OCI-LY7 (cell line): ENCODE measurements at regions not wholly inside any gene's neighbourhood (a gene's known extent, or its start where the extent isn't known, plus 50 kb on each side); places are given as distances from the start of the nearest gene placed in this dataset.

Source experiments
- BruUV-seq: library from RNA; stranded (reverse); fragments of 400-500 nt; replicated peaks from 2 replicates; lab custom pipeline; 2021; lab: Mats Ljungman, UMichigan
- CTCF ChIA-PET: fragments of 300-600 bp; sonication (Branson Sonifier 250); formaldehyde crosslinking; loops from one replicate; lab custom pipeline; 2022; ENCODE audit warnings: antibody characterized with exemption; ENCODE audit not compliant: unreplicated experiment; lab: Charles Lee
- POLR2A ChIA-PET: fragments of 300-600 bp; sonication (Branson Sonifier 250); formaldehyde crosslinking; loops from one replicate; lab custom pipeline; 2022; ENCODE audit warnings: antibody characterized with exemption; lab: Charles Lee
- DNase-seq: peaks from one replicate; pipeline ENCODE4 v3.0.0-alpha.2; 2015; ENCODE audit warnings: low spot score
- H2AFZ ChIP-seq: fragments of 200-600 bp; sonication (generic), shearing (Covaris generic); 2 replicates; pipeline ENCODE4 v1.6.1; 2014; ENCODE audit warnings: mild to moderate bottlenecking, antibody characterized with exemption, low read length, moderate library complexity
- H3K27ac ChIP-seq: fragments of 200-600 bp; sonication (generic); 2 replicates; pipeline ENCODE4 v1.5.1; 2014; ENCODE audit warnings: mixed run types, low read depth, mild to moderate bottlenecking, moderate library complexity, low read length, inconsistent platforms; ENCODE audit not compliant: poor library complexity, severe bottlenecking
- H3K36me3 ChIP-seq: fragments of 200-600 bp; sonication (generic); 2 replicates; pipeline ENCODE4 v1.6.1; 2014; ENCODE audit warnings: mild to moderate bottlenecking, antibody characterized with exemption, low read length, moderate library complexity, mixed read lengths; ENCODE audit not compliant: insufficient read depth
- H3K4me1 ChIP-seq: fragments of 200-600 bp; sonication (generic); 2 replicates; pipeline ENCODE4 v1.5.1; 2014; ENCODE audit warnings: mild to moderate bottlenecking, low read length; ENCODE audit not compliant: insufficient read depth, poor library complexity, severe bottlenecking
- H3K4me2 ChIP-seq: fragments of 200-600 bp; sonication (generic); 2 replicates; pipeline ENCODE4 v1.6.1; 2014; ENCODE audit warnings: mild to moderate bottlenecking, low read length
- H3K4me3 ChIP-seq: fragments of 200-600 bp; sonication (generic); 2 replicates; pipeline ENCODE4 v1.5.1; 2014; ENCODE audit warnings: mild to moderate bottlenecking, low read depth, low read length; ENCODE audit not compliant: poor library complexity, severe bottlenecking
- H3K79me2 ChIP-seq: fragments of 200-600 bp; sonication (generic); 2 replicates; pipeline ENCODE4 v1.6.1; 2016; ENCODE audit warnings: low read depth, mild to moderate bottlenecking, low read length, moderate library complexity, mixed read lengths; ENCODE audit not compliant: insufficient read depth
- H3K9me2 ChIP-seq: fragments of 200-600 bp; sonication (generic); 2 replicates; pipeline ENCODE4 v1.6.1; 2016; ENCODE audit warnings: mild to moderate bottlenecking, low read length, mixed read lengths; ENCODE audit not compliant: insufficient read depth
- H3K9me3 ChIP-seq: fragments of 200-600 bp; sonication (generic); 2 replicates; pipeline ENCODE4 v1.6.1; 2014; ENCODE audit warnings: mild to moderate bottlenecking, mixed run types, low read length, mixed read lengths
- H4K20me1 ChIP-seq: fragments of 200-600 bp; sonication (generic); 2 replicates; pipeline ENCODE4 v1.6.1; 2014; ENCODE audit warnings: mild to moderate bottlenecking, antibody characterized with exemption, low read length, moderate library complexity, mixed read lengths; ENCODE audit not compliant: insufficient read depth
- CTCF ChIP-seq: fragments of 200-600 bp; sonication (generic); conservative IDR thresholded peaks from 2 replicates; pipeline ENCODE4 v1.5.1; 2014; ENCODE audit warnings: mild to moderate bottlenecking, antibody characterized with exemption, low read length, moderate library complexity, mixed read lengths
- EZH2phosphoT487 ChIP-seq: fragments of 200-600 bp; sonication (generic); IDR thresholded peaks from 2 replicates; pipeline ENCODE4 v1.6.1; 2018; ENCODE audit warnings: low read depth, borderline replicate concordance, mild to moderate bottlenecking, mixed run types, antibody characterized with exemption, low read length, moderate library complexity, mixed read lengths
- intact Hi-C: fragments of 100-400 bp; cut with micrococcal nuclease; formaldehyde crosslinking; loops from one replicate; pipeline ENCODE4 v1.10.0; 2022; ENCODE audit not compliant: unreplicated experiment

DNA sequence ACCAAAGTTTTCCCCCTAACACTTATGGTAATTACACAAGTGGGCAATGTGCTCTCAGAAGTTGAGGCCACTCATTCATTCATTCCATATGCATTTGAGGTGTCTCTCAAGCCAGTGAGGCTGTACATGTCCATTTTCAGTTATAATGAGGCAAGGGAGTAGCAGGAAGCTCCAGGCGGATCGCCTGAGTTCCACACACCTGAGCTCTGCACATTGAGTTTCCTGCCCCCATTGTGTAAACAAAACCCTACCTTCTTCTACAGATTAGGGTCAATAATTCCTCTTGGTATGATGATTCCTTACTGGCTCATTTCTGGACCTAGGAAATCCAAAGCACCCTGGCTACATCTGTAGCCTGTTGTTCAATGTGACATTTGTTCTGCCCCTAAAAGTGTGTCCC lies 555.3 kb downstream of the MED13L start:
- Histone ChIP-seq H3K27ac (no peak overlapping the region), H3K9me3 (no peaks in the 10 kb centered on the region), H2AFZ (no peak overlapping the region), H3K4me3 (no peak overlapping the region), H3K4me2 (no peak overlapping the region), H3K9me2 (no peaks in the 10 kb centered on the region), H3K4me1 (no peaks in the 10 kb centered on the region), H4K20me1 (no peaks in the 10 kb centered on the region), H3K36me3 (no peaks in the 10 kb centered on the region), H3K79me2 (no peaks in the 10 kb centered on the region)
- DNase-seq, result no peak
- ChIA-PET POLR2A (no interaction called here), CTCF (no interaction called here)
- TF ChIP-seq EZH2phosphoT487, result no peak
- TF ChIP-seq CTCF, result no peak
- intact Hi-C loops, result no loop called here
- BruUV-seq, result no TSS peak

DNA sequence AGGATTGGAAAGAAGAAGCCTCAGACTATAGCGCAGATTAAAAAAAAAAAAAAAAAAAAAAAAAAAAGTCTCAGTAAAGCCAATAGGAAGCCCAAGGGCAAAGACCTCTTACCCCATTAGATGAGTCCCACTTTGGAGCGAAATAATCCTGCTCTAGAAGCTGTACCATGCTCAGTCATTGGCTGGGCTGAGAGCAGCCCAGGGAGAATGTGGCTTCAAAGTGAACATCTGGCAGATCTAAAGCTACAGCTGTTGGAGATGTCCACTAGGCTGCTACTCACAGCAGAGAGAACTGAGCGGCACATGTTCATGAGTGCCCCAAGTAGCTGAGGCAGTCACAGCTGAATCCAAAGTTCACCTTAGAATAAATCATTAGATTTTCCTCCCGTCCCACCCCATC lies 560.9 kb downstream of the MED13L start:
- no peaks in the 10 kb centered on the region for H3K9me2 ChIP-seq
- no peak for TF ChIP-seq CTCF
- TF ChIP-seq EZH2phosphoT487, result no peak
- no peaks in the 10 kb centered on the region for H4K20me1 ChIP-seq
- no peaks in the 10 kb centered on the region for H3K79me2 ChIP-seq
- no peak overlapping the region for H3K4me3 ChIP-seq
- no peaks in the 10 kb centered on the region for H3K36me3 ChIP-seq
- H3K27ac ChIP-seq, result no peak overlapping the region
- no peaks in the 10 kb centered on the region for H3K9me3 ChIP-seq
- intact Hi-C loops, result no loop called here
- ChIA-PET POLR2A (interaction anchor here (0.6 to 0.8 kb wide), 2 partner anchors 8 to 743 kb away, joined by 3 read pairs; no protein-coding TSS in a partner anchor), CTCF (no interaction called here)
- H3K4me1 ChIP-seq, result no peaks in the 10 kb centered on the region
- BruUV-seq, result no TSS peak
- H3K4me2 ChIP-seq, result no peak overlapping the region
- no peak overlapping the region for H2AFZ ChIP-seq
- no peak for DNase-seq

DNA sequence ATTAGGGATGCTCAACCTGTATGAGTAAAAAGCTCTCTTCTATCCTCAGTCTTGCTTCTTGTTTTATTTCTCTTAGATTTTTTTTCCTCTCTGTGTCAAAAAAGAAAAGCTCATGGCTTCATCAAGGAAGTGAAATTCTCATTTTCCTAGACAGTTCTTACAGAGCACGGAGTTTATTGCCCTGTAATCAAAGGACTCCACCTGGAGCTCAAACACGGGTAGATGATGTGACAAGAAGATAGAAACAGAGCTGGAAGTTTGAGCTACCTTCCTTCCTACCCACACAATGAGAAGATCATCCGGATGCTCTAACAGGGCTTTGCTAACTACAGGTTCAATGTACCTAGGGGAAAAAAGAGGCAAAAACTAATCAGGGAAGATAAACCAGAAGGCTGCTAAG lies 564.8 kb downstream of the MED13L start:
- no peak for TF ChIP-seq CTCF
- H3K4me2 ChIP-seq, result no peak overlapping the region
- CTCF ChIA-PET, result no interaction called here
- H3K4me1 ChIP-seq, result no peaks in the 10 kb centered on the region
- no peak for DNase-seq
- no peaks in the 10 kb centered on the region for H3K9me3 ChIP-seq
- H3K79me2 ChIP-seq, result no peaks in the 10 kb centered on the region
- intact Hi-C loops, result no loop called here
- no peak overlapping the region for H3K4me3 ChIP-seq
- H3K36me3 ChIP-seq, result no peaks in the 10 kb centered on the region
- no peak overlapping the region for H3K27ac ChIP-seq
- H3K9me2 ChIP-seq, result no peaks in the 10 kb centered on the region
- POLR2A ChIA-PET, result no interaction called here
- no TSS peak for BruUV-seq
- H4K20me1 ChIP-seq, result no peaks in the 10 kb centered on the region
- H2AFZ ChIP-seq, result no peak overlapping the region
